K562 (cell line): ENCODE measurements at regions not wholly inside any gene's neighbourhood (a gene's known extent, or its start where the extent isn't known, plus 50 kb on each side); places are given as distances from the start of the nearest gene placed in this dataset.
A peak's percentile ranks its signal among the peaks of the same experiment; 100 is the strongest.
"Not testable (repeated sequence)": the region's sequence is repeated elsewhere in the genome, so short reads cannot be mapped to it uniquely, and the experiment has no call there.

Experiments
- ATAC-seq: fragments of 200-7000 bp; cut with Tn5 transposase; 3 replicates; pipeline ENCODE4 v1.9.1; 2020; ENCODE audit warnings: moderate library complexity
- BruUV-seq: library from RNA; stranded (reverse); fragments of 400-500 nt; replicated peaks from 2 replicates; lab custom pipeline; 2021; lab: Mats Ljungman, UMichigan
- CTCF ChIA-PET: fragments of 300-600 bp; formaldehyde crosslinking; extraction: SDS; loops from one replicate; lab custom pipeline; 2021; ENCODE audit warnings: low intra/inter-chr PET ratio; lab: Yijun Ruan, JAX
- POLR2A ChIA-PET: fragments of 300-600, 350-650 bp; sonication (Branson Sonifier 250); formaldehyde crosslinking; extraction: SDS; loops from one replicate; lab custom pipeline; 2021; ENCODE audit warnings: antibody characterized with exemption, inconsistent platforms; lab: Yijun Ruan, JAX
- DNase-seq, 4 experiments: peaks; one replicate each; pipeline versions ENCODE4 v3.0.0 to v3.0.0-alpha.2; 2011 to 2018; ENCODE audit warnings: low spot score in 3 of 4, mixed read lengths in 3 of 4; ENCODE audit errors: extremely low read depth in 1 of 4
- FAIRE-seq: peaks from 2 replicates; lab custom pipeline; 2011; peaks lifted over from hg19 to GRCh38; lab: Jason Lieb, UNC
- H2AFZ ChIP-seq: 2 replicates; pipeline ENCODE4 v1.6.0; 2011; ENCODE audit warnings: low read depth, low read length, control low read depth, inconsistent platforms
- H3K27ac ChIP-seq: fragments of 200-600 bp; 3 replicates; pipeline ENCODE4 v1.8.0; 2011; ENCODE audit warnings: low read depth, mild to moderate bottlenecking, control low read depth, inconsistent platforms, low read length, moderate library complexity, mixed read lengths; ENCODE audit errors: extremely low read depth
- H3K27me3 ChIP-seq, 2 experiments: fragments of 300-600 bp in 1 of 2; 2 replicates in 1 of 2; 3 replicates in 1 of 2; pipeline versions ENCODE4 v1.6.0 to v1.8.0; 2011; ENCODE audit warnings: inconsistent platforms in 2 of 2, low read length in 2 of 2, mild to moderate bottlenecking in 1 of 2, mixed read lengths in 1 of 2, moderate library complexity in 1 of 2; ENCODE audit not compliant: control insufficient read depth in 2 of 2, insufficient read depth in 2 of 2
- H3K36me3 ChIP-seq: fragments of 300-600 bp; 3 replicates; pipeline ENCODE4 v1.8.0; 2011; ENCODE audit warnings: mild to moderate bottlenecking, low read length, inconsistent platforms; ENCODE audit not compliant: control insufficient read depth, insufficient read depth
- H3K4me1 ChIP-seq, 2 experiments: fragments of 200-600 bp in 1 of 2; replicated peaks in 1 of 2; 2 replicates in 1 of 2; 3 replicates in 1 of 2; pipeline versions ENCODE4 v1.5.1 to v1.8.0; 2011; ENCODE audit warnings: inconsistent platforms in 2 of 2, low read length in 2 of 2, mild to moderate bottlenecking in 1 of 2, mixed read lengths in 1 of 2, moderate library complexity in 1 of 2; ENCODE audit not compliant: control insufficient read depth in 2 of 2, insufficient read depth in 2 of 2
- H3K4me2 ChIP-seq: 2 replicates; pipeline ENCODE4 v1.6.1; 2011; ENCODE audit warnings: low read length, control low read depth, inconsistent platforms, mixed read lengths; ENCODE audit not compliant: insufficient read depth
- H3K4me3 ChIP-seq: fragments of 200-600 bp; sonication (generic), shearing (Covaris generic); 2 replicates; pipeline ENCODE4 v1.5.1; 2016; ENCODE audit warnings: control low read depth, inconsistent platforms
- H3K79me2 ChIP-seq: fragments of 200-600 bp; 3 replicates; pipeline ENCODE4 v1.8.0; 2011; ENCODE audit warnings: low read length, inconsistent platforms; ENCODE audit not compliant: control insufficient read depth, insufficient read depth
- H3K9ac ChIP-seq, 2 experiments: 2 replicates each; pipeline versions ENCODE4 v1.6.0 to v1.6.1; 2011; ENCODE audit warnings: low read depth in 2 of 2, low read length in 2 of 2, control low read depth in 1 of 2, inconsistent platforms in 1 of 2, mild to moderate bottlenecking in 1 of 2, mixed read lengths in 1 of 2; ENCODE audit not compliant: insufficient read depth in 1 of 2
- H3K9me1 ChIP-seq: one replicate; pipeline ENCODE4 v1.6.0; 2011; ENCODE audit warnings: inconsistent platforms, mild to moderate bottlenecking, low read length, moderate library complexity; ENCODE audit not compliant: control insufficient read depth, insufficient read depth
- H3K9me3 ChIP-seq: replicated peaks from 2 replicates; pipeline ENCODE4 v1.5.1; 2011; ENCODE audit warnings: low read depth, low read length, inconsistent platforms; ENCODE audit not compliant: control insufficient read depth, insufficient read depth
- H4K20me1 ChIP-seq: replicated peaks from 2 replicates; pipeline ENCODE4 v1.6.1; 2011; ENCODE audit warnings: low read length, inconsistent platforms, mixed read lengths; ENCODE audit not compliant: control insufficient read depth, insufficient read depth
- CTCF ChIP-seq, 3 experiments: IDR thresholded peaks in 2 of 3; conservative IDR thresholded peaks in 1 of 3; 2 replicates each; pipeline ENCODE4 v1.5.1; 2011 to 2012; ENCODE audit warnings: low read length in 3 of 3, mild to moderate bottlenecking in 3 of 3, control low read depth in 2 of 3, improper control_type of control experiment in 1 of 3, inconsistent platforms in 1 of 3, low read depth in 1 of 3, mixed read lengths in 1 of 3, moderate library complexity in 1 of 3; ENCODE audit not compliant: insufficient read depth in 2 of 3
- GATAD2A ChIP-seq: fragments of 450-650 bp; IDR thresholded peaks from 2 replicates; pipeline ENCODE4 v1.6.1; 2017
- MAFK ChIP-seq: IDR thresholded peaks from 2 replicates; pipeline ENCODE4 v1.6.1; 2011; ENCODE audit warnings: low read length, improper control_type of control experiment
- NFE2L1 ChIP-seq: fragments of 450-650 bp; IDR thresholded peaks from 2 replicates; pipeline ENCODE4 v1.6.1; 2016; ENCODE audit warnings: missing genetic modification characterization, low read depth, mild to moderate bottlenecking, missing compliant biosample characterization, moderate library complexity, borderline replicate concordance
- RAD21 ChIP-seq, 2 experiments: fragments of 250-450 bp in 1 of 2; fragments of 450-650 bp in 1 of 2; sonication (Bioruptor Pico) in 1 of 2; formaldehyde crosslinking in 1 of 2; IDR thresholded peaks in 1 of 2; conservative IDR thresholded peaks in 1 of 2; 2 replicates each; pipeline versions ENCODE4 v1.4.0 to v1.8.0; 2020 to 2022; ENCODE audit warnings: mild to moderate bottlenecking in 2 of 2, moderate library complexity in 1 of 2
- SMC3 ChIP-seq: conservative IDR thresholded peaks from 2 replicates; pipeline ENCODE4 v1.6.1; 2011; ENCODE audit warnings: low read depth, low read length, improper control_type of control experiment; ENCODE audit not compliant: insufficient read depth
- ZBTB9 ChIP-seq: fragments of 450-650 bp; formaldehyde crosslinking; IDR thresholded peaks from 2 replicates; pipeline ENCODE4 v1.4.0; 2020; ENCODE audit warnings: mild to moderate bottlenecking, moderate library complexity
- ZNF695 ChIP-seq: fragments of 450-650 bp; formaldehyde crosslinking; IDR thresholded peaks from 2 replicates; pipeline ENCODE4 v1.4.0; 2020; ENCODE audit warnings: mild to moderate bottlenecking, moderate library complexity
- WGBS: fragments of 100-300 bp; shearing (Covaris generic); methylation state at CpG from one replicate; pipeline ENCODE4 v1.1.6; 2016; ENCODE audit warnings: low coverage, mixed read lengths; ENCODE audit not compliant: insufficient coverage; ENCODE audit errors: missing lambda C conversion rate; 5-methylcytosine and 5-hydroxymethylcytosine counted together
- in situ Hi-C: fragments of 300-500 bp; cut with MboI; formaldehyde crosslinking; loops from 4 replicates; pipeline ENCODE4 v1.15.0; 2018; ENCODE audit warnings: inconsistent platforms, mixed read lengths
- intact Hi-C: fragments of 100-400 bp; cut with micrococcal nuclease; formaldehyde crosslinking; loops from 2 replicates; pipeline ENCODE4 v1.14.2; 2022

- Histone ChIP-seq H3K9me3 (no peaks in the 10 kb centered on the region), H3K4me3 (no peak overlapping the region), H3K9ac (no peak overlapping the region), H3K36me3 (no peaks in the 10 kb centered on the region), H3K79me2 (no peaks in the 10 kb centered on the region), H3K9me1 (no peaks in the 10 kb centered on the region), H3K27me3 (0 out of 5 replicates have a peak, but pooled peaks cover 0 to 2% of the 10 kb centered on the region in 2 experiments), H2AFZ (no peak overlapping the region), H3K27ac (no peak overlapping the region), H3K4me1 (0 out of 5 replicates have a peak, but pooled peaks cover 0 to 7% of the 10 kb centered on the region in 2 experiments), H3K4me2 (no peak overlapping the region), H4K20me1 (no peaks in the 10 kb centered on the region)
- ATAC-seq, result peak; percentile 39; the same call in 1 of the 3 replicates
- BruUV-seq, result no TSS peak
- DNase-seq, result peak; percentile 15 to 25 (median 21)
- peak; percentile 54 for FAIRE-seq
- WGBS, result 33% methylated on average over 1 of the region's 1 CpG
- POLR2A ChIA-PET, result interaction anchor here (0.7 to 0.9 kb wide), 3 partner anchors 21 to 245 kb away, joined by 3 to 4 read pairs (median 3); no protein-coding TSS in a partner anchor
- intact Hi-C loops (loop anchor here (5.0 kb wide), 1 partner anchor 70 kb away; no protein-coding TSS in a partner anchor), in situ Hi-C loops (loop anchor here (10.0 kb wide), 1 partner anchor 388 kb away; no protein-coding TSS in a partner anchor)
- TF ChIP-seq NFE2L1 (tag) (no peak), ZBTB9 (no peak), SMC3 (0 out of 2 replicates have a peak, but pooled peaks have one; percentile 2), ZNF695 (no peak), MAFK (no peak), RAD21 (CRISPR knock-in tag; conservative IDR thresholded peaks at IDR 0.05 in 1 of 2, IDR thresholded peaks at IDR 0.05 in 1 of 2) (peak in 1 of 2 experiments; percentile 47; a peak in 2 of 4 replicates), CTCF (IDR thresholded peaks at IDR 0.05 in 2 of 3, conservative IDR thresholded peaks at IDR 0.05 in 1 of 3; ENCODE audit: insufficient read depth in 2 of 3, low read depth in 1 of 3, low read length in 3 of 3) (peak; percentile 19 to 37 (median 30); a peak in 4 of 6 replicates), GATAD2A (no peak)
- CTCF ChIA-PET, result no interaction called here
Measured at GRCh38 chr21:35436899-35437298, 387.8 kb upstream of the RUNX1 start.

GRCh38 chr21:35432601-35433000 lies 383.5 kb upstream of the RUNX1 start:
- WGBS, result 20% methylated on average over 5 of the region's 5 CpGs
- H3K4me2 ChIP-seq, H3K4me3 ChIP-seq, H3K27me3 ChIP-seq, DNase-seq, CTCF ChIA-PET, H4K20me1 ChIP-seq, H3K9ac ChIP-seq, POLR2A ChIA-PET, H3K79me2 ChIP-seq, H3K36me3 ChIP-seq, H2AFZ ChIP-seq, BruUV-seq, H3K9me1 ChIP-seq, H3K9me3 ChIP-seq, H3K27ac ChIP-seq, ATAC-seq, FAIRE-seq, H3K4me1 ChIP-seq, intact Hi-C loops: not testable (repeated sequence)
- in situ Hi-C loops, result loop anchor here (10.0 kb wide), 1 partner anchor 392 kb away; no protein-coding TSS in a partner anchor
